ENCODE measurements at regions not wholly inside any gene's neighbourhood (a gene's known extent, or its start where the extent isn't known, plus 50 kb on each side); places are given as distances from the start of the nearest gene placed in this dataset.

- DNase-seq: no peak
Observed at GRCh38 chr5:4204276-4205141, 608.9 kb downstream of the IRX1 start.

- no peak for DNase-seq
Observed at GRCh38 chr5:4205398-4205797, 609.8 kb downstream of the IRX1 start.

GRCh38 chr5:4206127-4206526 is 610.5 kb downstream of the IRX1 start:
- no peak for DNase-seq

- no peak for DNase-seq
Observed at GRCh38 chr5:4207486-4207885, 611.9 kb downstream of the IRX1 start.

- no peak for DNase-seq
Observed at GRCh38 chr5:4208537-4208936, 612.9 kb downstream of the IRX1 start.

- no peak for DNase-seq
Observed at GRCh38 chr5:4208996-4209395, 613.4 kb downstream of the IRX1 start.

- DNase-seq: no peak
Observed at GRCh38 chr5:4212071-4212739, 616.6 kb downstream of the IRX1 start.

GRCh38 chr5:4212981-4213819 is 617.6 kb downstream of the IRX1 start:
- no peak for DNase-seq

- no peak for DNase-seq
Observed at GRCh38 chr5:4215143-4215542, 619.5 kb downstream of the IRX1 start.

GRCh38 chr5:4216142-4216541 is 620.5 kb downstream of the IRX1 start:
- no peak for DNase-seq

- DNase-seq: no peak
Observed at GRCh38 chr5:4220016-4220415, 624.4 kb downstream of the IRX1 start.

- no peak for DNase-seq
Observed at GRCh38 chr5:4221048-4221447, 625.4 kb downstream of the IRX1 start.

- no peak for DNase-seq
Observed at GRCh38 chr5:4222147-4222546, 626.5 kb downstream of the IRX1 start.

GRCh38 chr5:4222821-4223220 is 627.2 kb downstream of the IRX1 start:
- no peak for DNase-seq

GRCh38 chr5:4225741-4226140 is 630.1 kb downstream of the IRX1 start:
- DNase-seq: no peak

- no peak for DNase-seq
Observed at GRCh38 chr5:4226565-4226964, 630.9 kb downstream of the IRX1 start.

- DNase-seq: no peak
Observed at GRCh38 chr5:4228708-4229107, 633.1 kb downstream of the IRX1 start.

- DNase-seq: no peak
Observed at GRCh38 chr5:4229414-4230292, 634.0 kb downstream of the IRX1 start.

GRCh38 chr5:4230471-4230785 is 634.8 kb downstream of the IRX1 start:
- DNase-seq: no peak

- no peak for DNase-seq
Observed at GRCh38 chr5:4230786-4231641, 635.4 kb downstream of the IRX1 start.

- DNase-seq: no peak
Observed at GRCh38 chr5:4232084-4232483, 636.5 kb downstream of the IRX1 start.

- no peak for DNase-seq
Observed at GRCh38 chr5:4233671-4234070, 638.0 kb downstream of the IRX1 start.

All from effector CD4-positive, alpha-beta T cell (primary cell).